Thyroid gland (tissue), 4 donors: ENCODE measurements at regions not wholly inside any gene's neighbourhood (a gene's known extent, or its start where the extent isn't known, plus 50 kb on each side); places are given as distances from the start of the nearest gene placed in this dataset.

Source experiments
- POLR2A ChIP-seq, 2 donors: fragments of 450-650 bp; IDR thresholded peaks; one replicate each; pipeline ENCODE4 v1.6.1; 2017; ENCODE audit warnings: antibody characterized with exemption in 2 of 2, mild to moderate bottlenecking in 2 of 2, moderate library complexity in 1 of 2
- TF ChIP-seq, protein P1 (sequence below), 6 experiments: fragments of 200-600 bp in 3 of 6; fragments of 450-650 bp in 3 of 6; sonication (generic) in 3 of 6; IDR thresholded peaks; one replicate each; pipeline ENCODE4 v1.5.1; 2016 to 2019; ENCODE audit warnings: antibody characterized with exemption in 6 of 6, mild to moderate bottlenecking in 2 of 6, inconsistent platforms in 1 of 6, moderate library complexity in 1 of 6

DNA sequence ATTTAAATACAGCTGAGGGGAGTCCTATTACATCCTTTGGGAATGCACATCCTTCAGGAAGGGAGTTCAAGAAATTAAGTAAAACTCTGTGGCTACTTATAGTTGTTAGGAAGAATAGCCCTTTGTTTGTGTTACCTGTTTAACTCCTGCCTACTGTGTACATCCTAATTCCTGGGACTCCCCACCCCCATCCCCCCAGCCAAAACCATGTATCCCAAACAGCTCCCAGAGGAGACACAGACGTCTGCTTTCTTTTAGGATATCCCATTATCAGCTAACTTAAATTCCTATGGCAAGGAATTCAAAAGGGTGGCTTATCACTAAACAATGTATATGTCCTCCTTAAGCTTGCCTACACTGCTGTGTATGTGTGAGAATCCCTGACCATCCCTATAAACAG is 581.7 kb downstream of the DIPK2A start:
- TF ChIP-seq, protein P1, sequence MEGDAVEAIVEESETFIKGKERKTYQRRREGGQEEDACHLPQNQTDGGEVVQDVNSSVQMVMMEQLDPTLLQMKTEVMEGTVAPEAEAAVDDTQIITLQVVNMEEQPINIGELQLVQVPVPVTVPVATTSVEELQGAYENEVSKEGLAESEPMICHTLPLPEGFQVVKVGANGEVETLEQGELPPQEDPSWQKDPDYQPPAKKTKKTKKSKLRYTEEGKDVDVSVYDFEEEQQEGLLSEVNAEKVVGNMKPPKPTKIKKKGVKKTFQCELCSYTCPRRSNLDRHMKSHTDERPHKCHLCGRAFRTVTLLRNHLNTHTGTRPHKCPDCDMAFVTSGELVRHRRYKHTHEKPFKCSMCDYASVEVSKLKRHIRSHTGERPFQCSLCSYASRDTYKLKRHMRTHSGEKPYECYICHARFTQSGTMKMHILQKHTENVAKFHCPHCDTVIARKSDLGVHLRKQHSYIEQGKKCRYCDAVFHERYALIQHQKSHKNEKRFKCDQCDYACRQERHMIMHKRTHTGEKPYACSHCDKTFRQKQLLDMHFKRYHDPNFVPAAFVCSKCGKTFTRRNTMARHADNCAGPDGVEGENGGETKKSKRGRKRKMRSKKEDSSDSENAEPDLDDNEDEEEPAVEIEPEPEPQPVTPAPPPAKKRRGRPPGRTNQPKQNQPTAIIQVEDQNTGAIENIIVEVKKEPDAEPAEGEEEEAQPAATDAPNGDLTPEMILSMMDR (IDR thresholded peaks at IDR 0.05): no peak
- no peak for TF ChIP-seq POLR2A (IDR thresholded peaks at IDR 0.05)
